H9 (cell line): ENCODE measurements at regions not wholly inside any gene's neighbourhood (a gene's known extent, or its start where the extent isn't known, plus 50 kb on each side); places are given as distances from the start of the nearest gene placed in this dataset.

Experiments
- DNase-seq: peaks from one replicate; pipeline ENCODE4 v3.0.0-alpha.2; 2017
- H2AFZ ChIP-seq: one replicate; pipeline ENCODE4 v1.6.1; 2013; ENCODE audit warnings: mild to moderate bottlenecking, low read length, control low read depth, moderate library complexity
- H2AK5ac ChIP-seq: 2 replicates; pipeline ENCODE4 v1.6.1; 2013; ENCODE audit warnings: low read length, control low read depth, mixed read lengths; ENCODE audit not compliant: insufficient read length
- H2BK120ac ChIP-seq: one replicate; pipeline ENCODE4 v1.6.1; 2013; ENCODE audit warnings: low read depth, mild to moderate bottlenecking, low read length, control low read depth, inconsistent platforms; ENCODE audit not compliant: poor library complexity, severe bottlenecking
- H2BK12ac ChIP-seq: 2 replicates; pipeline ENCODE4 v1.6.1; 2013; ENCODE audit warnings: low read length, control low read depth, mixed read lengths, low read depth; ENCODE audit not compliant: insufficient read length
- H2BK15ac ChIP-seq: 2 replicates; pipeline ENCODE4 v1.6.1; 2013; ENCODE audit warnings: low read depth, low read length, control low read depth
- H2BK20ac ChIP-seq: one replicate; pipeline ENCODE4 v1.6.1; 2013; ENCODE audit warnings: low read depth, mild to moderate bottlenecking, low read length, control low read depth, inconsistent platforms; ENCODE audit not compliant: poor library complexity, severe bottlenecking
- H2BK5ac ChIP-seq: 2 replicates; pipeline ENCODE4 v1.6.1; 2013; ENCODE audit warnings: low read length, control low read depth, mixed read lengths; ENCODE audit not compliant: insufficient read length
- H3K14ac ChIP-seq: 2 replicates; pipeline ENCODE4 v1.6.1; 2013; ENCODE audit warnings: low read length, control low read depth; ENCODE audit not compliant: insufficient read depth
- H3K18ac ChIP-seq: 2 replicates; pipeline ENCODE4 v1.6.1; 2013; ENCODE audit warnings: low read depth, mild to moderate bottlenecking, mixed read lengths, low read length, control low read depth; ENCODE audit not compliant: insufficient read length
- H3K23ac ChIP-seq: 2 replicates; pipeline ENCODE4 v1.6.1; 2013; ENCODE audit warnings: low read length, control low read depth, mixed read lengths, low read depth; ENCODE audit not compliant: insufficient read length
- H3K23me2 ChIP-seq: 2 replicates; pipeline ENCODE4 v1.6.1; 2013; ENCODE audit warnings: low read depth, mild to moderate bottlenecking, mixed read lengths, low read length, control low read depth; ENCODE audit not compliant: insufficient read length, poor library complexity, severe bottlenecking
- H3K27ac ChIP-seq: 2 replicates; pipeline ENCODE4 v1.5.1; 2013; ENCODE audit warnings: low read length, control low read depth, mixed read lengths, low read depth; ENCODE audit not compliant: insufficient read length
- H3K27me3 ChIP-seq: 2 replicates; pipeline ENCODE4 v1.6.1; 2013; ENCODE audit warnings: low read length, control low read depth, inconsistent platforms; ENCODE audit not compliant: insufficient read depth
- H3K4ac ChIP-seq: 2 replicates; pipeline ENCODE4 v1.6.1; 2013; ENCODE audit warnings: low read depth, mild to moderate bottlenecking, control low read depth, inconsistent platforms, low read length, moderate library complexity
- H3K4me1 ChIP-seq: 2 replicates; pipeline ENCODE4 v1.6.1; 2013; ENCODE audit warnings: low read length, control low read depth, inconsistent platforms; ENCODE audit not compliant: insufficient read depth
- H3K4me2 ChIP-seq: 2 replicates; pipeline ENCODE4 v1.6.1; 2013; ENCODE audit warnings: low read length, control low read depth, mixed read lengths; ENCODE audit not compliant: insufficient read length, insufficient read depth
- H3K56ac ChIP-seq: 2 replicates; pipeline ENCODE4 v1.6.1; 2013; ENCODE audit warnings: low read depth, mild to moderate bottlenecking, mixed read lengths, low read length, control low read depth; ENCODE audit not compliant: insufficient read length
- H3K79me1 ChIP-seq: 2 replicates; pipeline ENCODE4 v1.6.1; 2013; ENCODE audit warnings: low read depth, mild to moderate bottlenecking, moderate library complexity, low read length, control low read depth, inconsistent platforms; ENCODE audit not compliant: insufficient read depth, poor library complexity, severe bottlenecking
- H3K79me2 ChIP-seq: 2 replicates; pipeline ENCODE4 v1.6.1; 2013; ENCODE audit warnings: low read length, control low read depth, inconsistent platforms; ENCODE audit not compliant: insufficient read depth
- H3K9ac ChIP-seq: 2 replicates; pipeline ENCODE4 v1.6.1; 2013; ENCODE audit warnings: low read length, control low read depth, mixed read lengths; ENCODE audit not compliant: insufficient read length; ENCODE audit errors: extremely low read depth
- H3K9me3 ChIP-seq: one replicate; pipeline ENCODE4 v1.6.1; 2013; ENCODE audit warnings: low read depth, low read length, inconsistent platforms; ENCODE audit not compliant: control insufficient read depth
- H3T11ph ChIP-seq: one replicate; pipeline ENCODE4 v1.6.1; 2013; ENCODE audit warnings: mild to moderate bottlenecking, low read length, control low read depth, inconsistent platforms
- H4K20me1 ChIP-seq: one replicate; pipeline ENCODE4 v1.6.1; 2013; ENCODE audit not compliant: control insufficient read depth, insufficient read length, insufficient read depth
- H4K5ac ChIP-seq: 2 replicates; pipeline ENCODE4 v1.6.1; 2013; ENCODE audit warnings: low read depth, mild to moderate bottlenecking, mixed read lengths, low read length, control low read depth; ENCODE audit not compliant: insufficient read length
- H4K8ac ChIP-seq: replicated peaks from 2 replicates; pipeline ENCODE4 v1.6.1; 2013; ENCODE audit warnings: low read length, control low read depth, mixed read lengths, low read depth; ENCODE audit not compliant: insufficient read length
- H4K91ac ChIP-seq: 2 replicates; pipeline ENCODE4 v1.6.1; 2013; ENCODE audit warnings: low read depth, mild to moderate bottlenecking, moderate library complexity, mixed read lengths, low read length, control low read depth; ENCODE audit not compliant: insufficient read length
- H3K27ac Mint-ChIP-seq, 3 experiments: 2 replicates in 2 of 3; 3 replicates in 1 of 3; pipeline ENCODE4 v1.8.0; 2020 to 2021; ENCODE audit warnings: mixed read lengths in 3 of 3, mild to moderate bottlenecking in 1 of 3, moderate library complexity in 1 of 3
- H3K27me3 Mint-ChIP-seq: 2 replicates; pipeline ENCODE4 v1.8.0; 2021; ENCODE audit warnings: low read depth, mild to moderate bottlenecking, moderate library complexity, mixed read lengths
- H3K36me3 Mint-ChIP-seq, 3 experiments: 2 replicates in 2 of 3; 3 replicates in 1 of 3; pipeline ENCODE4 v1.8.0; 2020 to 2021; ENCODE audit warnings: low read depth in 3 of 3, mixed read lengths in 3 of 3; ENCODE audit not compliant: insufficient read depth in 1 of 3
- H3K4me1 Mint-ChIP-seq, 2 experiments: 2 replicates each; pipeline ENCODE4 v1.8.0; 2020; ENCODE audit warnings: mixed read lengths in 2 of 2
- H3K4me3 Mint-ChIP-seq, 2 experiments: 2 replicates in 1 of 2; 3 replicates in 1 of 2; pipeline ENCODE4 v1.8.0; 2020 to 2021; ENCODE audit warnings: mild to moderate bottlenecking in 2 of 2, mixed read lengths in 2 of 2, moderate library complexity in 1 of 2
- H3K9me3 Mint-ChIP-seq, 2 experiments: 2 replicates in 1 of 2; 3 replicates in 1 of 2; pipeline ENCODE4 v1.8.0; 2020; ENCODE audit warnings: mild to moderate bottlenecking in 2 of 2, mixed read lengths in 2 of 2, moderate library complexity in 1 of 2
- CTCF ChIP-seq: fragments of 200-600 bp; sonication (generic); conservative IDR thresholded peaks from 3 replicates; pipeline ENCODE4 v1.8.0; 2021; ENCODE audit warnings: antibody characterized with exemption, mild to moderate bottlenecking
- WGBS: extraction: QIAGEN DNeasy Blood & Tissue Kit; methylation state at CpG from one replicate; pipeline ENCODE4 v1.1.7; 2013; ENCODE audit warnings: missing lambda C conversion rate, low lambda C conversion rate, mixed read lengths; ENCODE audit not compliant: insufficient read length; ENCODE audit errors: extremely low coverage; 5-methylcytosine and 5-hydroxymethylcytosine counted together

- H3K4ac ChIP-seq: no peak overlapping the region
- H2BK5ac ChIP-seq: no peak overlapping the region
- no peak overlapping the region for H3K4me2 ChIP-seq
- no peak overlapping the region for H3K4me3 Mint-ChIP-seq
- H4K20me1 ChIP-seq: no peaks in the 10 kb centered on the region
- no peak overlapping the region for H3K56ac ChIP-seq
- H4K5ac ChIP-seq: no peak overlapping the region
- no peak overlapping the region for H2AK5ac ChIP-seq
- no peak overlapping the region for H4K91ac ChIP-seq
- H3T11ph ChIP-seq: no peak overlapping the region
- H2BK20ac ChIP-seq: no peak overlapping the region
- no peak for TF ChIP-seq CTCF
- no peak overlapping the region for H3K23ac ChIP-seq
- peaks cover 0 to 6% (median 6%) of the 10 kb centered on the region in 3 experiments; a peak in 5 of 7 replicates for H3K36me3 Mint-ChIP-seq
- no CpG with 5 or more reads among the region's 1 CpG for WGBS
- no peak overlapping the region for H3K14ac ChIP-seq
- no peak overlapping the region for H3K27ac ChIP-seq
- H3K27ac Mint-ChIP-seq: no peak overlapping the region
- H3K4me1 Mint-ChIP-seq: peaks cover 39% of the 10 kb centered on the region in 2 experiments
- DNase-seq: no peak
- H3K4me1 ChIP-seq: peaks cover 5% of the 10 kb centered on the region; the same call in 1 of the 2 replicates
- H2BK15ac ChIP-seq: no peak overlapping the region
- H3K9ac ChIP-seq: no peak overlapping the region
- H3K23me2 ChIP-seq: no peaks in the 10 kb centered on the region
- H3K79me1 ChIP-seq: no peaks in the 10 kb centered on the region
- H3K79me2 ChIP-seq: no peaks in the 10 kb centered on the region
- no peak overlapping the region for H2BK12ac ChIP-seq
- H4K8ac ChIP-seq: no peak overlapping the region
- H2BK120ac ChIP-seq: no peak overlapping the region
- H3K27me3 Mint-ChIP-seq: no peaks in the 10 kb centered on the region
- H2AFZ ChIP-seq: no peak overlapping the region
- peaks cover 4% of the 10 kb centered on the region in 2 experiments for H3K9me3 Mint-ChIP-seq
- no peaks in the 10 kb centered on the region for H3K27me3 ChIP-seq
- H3K18ac ChIP-seq: no peak overlapping the region
- H3K9me3 ChIP-seq: no peaks in the 10 kb centered on the region
These were observed 370.4 kb upstream of the GRAMD2B start for GRCh38 chr5:126052791-126053190.
